Body of pancreas (tissue), 4 donors: ENCODE measurements at regions not wholly inside any gene's neighbourhood (a gene's known extent, or its start where the extent isn't known, plus 50 kb on each side); places are given as distances from the start of the nearest gene placed in this dataset.

Experiments
- ATAC-seq: fragments of 150-250 bp; one replicate; pipeline ENCODE4 v1.9.1; 2016
- DNase-seq, 4 donors: peaks; one replicate each; pipeline ENCODE4 v3.0.0-alpha.2; 2019
- H3K27ac ChIP-seq, 4 donors: fragments of 200-600 bp; sonication (generic); 1 replicate in 3 of 4; 2 replicates in 1 of 4; pipeline versions ENCODE4 v1.5.1 to v1.6.1; 2016 to 2019; ENCODE audit warnings: mild to moderate bottlenecking in 1 of 4, mixed read lengths in 1 of 4, moderate library complexity in 1 of 4
- H3K27me3 ChIP-seq, 2 donors: fragments of 200-600 bp; sonication (generic); one replicate each; pipeline ENCODE4 v1.6.0; 2016; ENCODE audit warnings: mild to moderate bottlenecking in 1 of 2
- H3K36me3 ChIP-seq, 2 donors: fragments of 200-600 bp; sonication (generic); replicated peaks in 1 of 2; 2 replicates each; pipeline ENCODE4 v1.5.1; 2016; ENCODE audit warnings: low read depth in 2 of 2; ENCODE audit not compliant: insufficient read depth in 1 of 2
- H3K4me1 ChIP-seq: fragments of 200-600 bp; sonication (generic); one replicate; pipeline ENCODE4 v1.6.0; 2016
- H3K4me3 ChIP-seq, 2 donors: fragments of 200-600 bp; sonication (generic); 1 replicate in 1 of 2; 2 replicates in 1 of 2; pipeline ENCODE4 v1.5.1; 2016 to 2019
- H3K9me3 ChIP-seq, 3 donors: fragments of 200-600 bp; sonication (generic); 1 replicate in 2 of 3; 2 replicates in 1 of 3; pipeline ENCODE4 v1.5.1; 2016
- CTCF ChIP-seq, 7 experiments: fragments of 450-650 bp in 4 of 7; fragments of 200-600 bp in 3 of 7; sonication (generic) in 3 of 7; IDR thresholded peaks; one replicate each; pipeline ENCODE4 v1.5.1; 2016 to 2019; ENCODE audit warnings: antibody characterized with exemption in 7 of 7
- POLR2A ChIP-seq, 3 donors: fragments of 450-650 bp; IDR thresholded peaks; one replicate each; pipeline ENCODE4 v1.6.1; 2016; ENCODE audit warnings: antibody characterized with exemption in 3 of 3, mild to moderate bottlenecking in 2 of 3
- WGBS, 2 donors: methylation state at CpG; one replicate each; pipeline ENCODE4 v1.1.5; 2017; 5-methylcytosine and 5-hydroxymethylcytosine counted together
- intact Hi-C: fragments of 100-400 bp; cut with DNase I; formaldehyde crosslinking; loops from one replicate; pipeline ENCODE4 v1.15.1; 2023

DNA sequence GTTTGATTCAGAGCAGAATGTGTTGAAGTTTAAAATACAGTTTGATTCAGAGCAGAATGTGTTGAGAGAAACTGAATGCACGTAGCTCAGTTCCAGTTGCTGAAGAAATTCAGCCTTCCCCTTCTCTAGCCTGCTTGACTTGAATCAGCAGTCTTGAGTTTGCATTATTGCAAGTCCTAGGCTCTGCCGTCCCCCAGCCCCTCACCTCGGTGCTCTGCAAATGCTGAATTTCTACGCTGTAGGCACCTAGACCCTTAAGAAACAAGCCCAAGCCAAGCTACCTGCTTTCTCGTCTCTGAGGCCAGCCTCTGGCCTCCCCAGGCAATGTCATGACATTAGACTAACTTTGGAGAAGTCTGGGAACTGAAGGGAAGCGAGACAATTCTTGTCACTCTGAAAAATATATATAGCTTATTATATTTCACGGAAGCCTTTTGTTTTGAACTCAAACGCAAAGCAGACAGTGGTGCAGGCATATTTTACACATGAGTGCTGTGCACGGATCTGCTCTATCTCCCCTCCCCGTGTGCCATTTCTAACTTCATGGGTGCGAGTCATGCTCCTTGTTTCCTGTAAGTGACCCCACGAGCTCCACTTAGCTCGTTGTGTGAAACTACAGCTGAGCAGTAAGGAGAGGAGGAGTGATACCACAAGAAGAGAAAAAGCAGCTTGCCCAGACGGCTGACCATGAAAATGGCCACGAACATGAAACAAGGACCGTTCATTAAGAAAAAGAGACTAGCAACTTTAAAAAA, 71.4 kb upstream of the DUSP22 start:
- no peak overlapping the region for H3K27ac ChIP-seq
- TF ChIP-seq POLR2A (IDR thresholded peaks at IDR 0.05) (no peak), CTCF (IDR thresholded peaks at IDR 0.05) (no peak)
- ATAC-seq (no peak), DNase-seq (no peak)
- no peaks in the 10 kb centered on the region for H3K27me3 ChIP-seq
- H3K9me3 ChIP-seq = no peaks in the 10 kb centered on the region
- H3K4me1 ChIP-seq = no peaks in the 10 kb centered on the region
- WGBS, 2 donors = 62 to 63% methylated on average over 16 of the region's 16 CpGs
- no peak overlapping the region for H3K4me3 ChIP-seq
- H3K36me3 ChIP-seq = no peaks in the 10 kb centered on the region
- intact Hi-C loops = no loop called here

- Histone ChIP-seq H3K9me3 (no peaks in the 10 kb centered on the region), H3K27ac (no peak overlapping the region), H3K27me3 (no peaks in the 10 kb centered on the region), H3K4me3 (no peak overlapping the region), H3K4me1 (no peaks in the 10 kb centered on the region), H3K36me3 (no peaks in the 10 kb centered on the region)
- no peak for TF ChIP-seq POLR2A (IDR thresholded peaks at IDR 0.05)
- TF ChIP-seq CTCF (IDR thresholded peaks at IDR 0.05) = no peak
- ATAC-seq (no peak), DNase-seq (no peak)
- intact Hi-C loops = no loop called here
- 61 to 64% methylated on average over 14 of the region's 14 CpGs for WGBS, 2 donors
Measured at GRCh38 chr6:221531-222349, 70.5 kb upstream of the DUSP22 start.

GRCh38 chr6:222468-222867, 69.8 kb upstream of the DUSP22 start:
- Histone ChIP-seq H3K36me3 (no peaks in the 10 kb centered on the region), H3K27ac (no peak overlapping the region), H3K27me3 (no peaks in the 10 kb centered on the region), H3K4me1 (no peaks in the 10 kb centered on the region), H3K4me3 (no peak overlapping the region), H3K9me3 (no peaks in the 10 kb centered on the region)
- 66 to 67% methylated on average over 5 of the region's 5 CpGs for whole genome bisulfite sequencing, 2 donors
- DNase-seq = no peak
- TF ChIP-seq POLR2A (IDR thresholded peaks at IDR 0.05) (no peak), CTCF (IDR thresholded peaks at IDR 0.05) (no peak)
- intact Hi-C loops = no loop called here
- ATAC-seq = no peak

GRCh38 chr6:223136-223535, 69.2 kb upstream of the DUSP22 start:
- WGBS, 2 donors = 70 to 76% methylated on average over 9 of the region's 9 CpGs

More at GRCh38 chr6:223136-223535, 69.2 kb upstream of the DUSP22 start:
- Histone ChIP-seq H3K27me3 (no peaks in the 10 kb centered on the region), H3K4me3 (no peak overlapping the region), H3K4me1 (no peaks in the 10 kb centered on the region), H3K27ac (no peak overlapping the region), H3K9me3 (no peaks in the 10 kb centered on the region), H3K36me3 (no peaks in the 10 kb centered on the region)
- no peak for DNase-seq
- no peak for ATAC-seq
- intact Hi-C loops = no loop called here
- TF ChIP-seq POLR2A (IDR thresholded peaks at IDR 0.05) (no peak), CTCF (IDR thresholded peaks at IDR 0.05) (no peak)
